ENCODE measurements at regions not wholly inside any gene's neighbourhood (a gene's known extent, or its start where the extent isn't known, plus 50 kb on each side); places are given as distances from the start of the nearest gene placed in this dataset.

DNA sequence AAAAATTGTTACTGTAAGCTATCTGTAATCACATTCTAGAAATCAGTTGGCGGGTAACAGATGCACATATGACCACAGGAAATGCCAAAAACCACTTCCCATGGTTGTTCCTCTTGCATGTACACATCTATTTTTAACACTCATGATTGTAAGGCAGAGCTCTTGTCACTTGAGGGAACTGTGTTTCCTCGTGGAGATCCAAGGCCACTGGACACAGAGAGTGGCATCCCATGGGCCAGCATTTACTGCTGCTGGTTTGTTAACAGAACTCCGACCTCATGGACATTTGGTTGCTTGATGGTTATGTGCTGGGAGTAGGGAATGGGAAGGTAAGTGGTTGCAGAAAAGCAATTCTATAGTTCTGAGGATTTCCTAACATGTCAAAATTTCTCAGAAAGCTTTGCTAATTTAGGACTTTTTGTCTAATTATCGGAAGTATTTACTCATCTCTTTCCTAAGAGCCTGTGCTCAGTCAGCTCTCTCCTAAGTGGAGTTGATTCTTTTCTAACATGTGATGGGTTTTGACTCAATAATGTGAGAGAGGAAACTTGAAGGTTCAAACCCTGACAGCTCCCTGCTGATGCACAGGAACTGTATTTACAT is 202.0 kb upstream of the NR3C1 start:
- H3K36me3 ChIP-seq (replicated peaks in 1 of 2; ENCODE audit: control insufficient read depth in 1 of 2, insufficient read depth in 2 of 2, low read length in 2 of 2): no peaks in the 10 kb centered on the region
- H4K20me1 ChIP-seq (ENCODE audit: insufficient read depth, low read length): no peaks in the 10 kb centered on the region
- no peak overlapping the region for H3K4me3 ChIP-seq (replicated peaks in 1 of 3; ENCODE audit: insufficient read depth in 1 of 3, low read depth in 2 of 3, low read length in 3 of 3)
- ATAC-seq (no peak), FAIRE-seq (no peak), DNase-seq (ENCODE audit: low spot score) (no peak)
- no peak overlapping the region for H2AFZ ChIP-seq (ENCODE audit: low read length)
- no peak overlapping the region for H3K27ac ChIP-seq (ENCODE audit: extremely low read length, insufficient read depth, low read length)
- no peak overlapping the region for H3K4me2 ChIP-seq (ENCODE audit: low read depth, low read length)
- no peaks in the 10 kb centered on the region for H3K9me3 ChIP-seq (ENCODE audit: low read length)
- ChIA-PET POLR2A (interaction anchor here (1.0 kb wide), 1 partner anchor 51 kb away, joined by 3 read pairs; no protein-coding TSS in a partner anchor), CTCF (ENCODE audit: low intra/inter-chr PET ratio, low total read pairs) (no interaction called here)
- no peaks in the 10 kb centered on the region for H3K79me2 ChIP-seq (ENCODE audit: insufficient read depth, low read length)
- WGBS (ENCODE audit: low lambda C conversion rate): 37% methylated on average over 4 of the region's 4 CpGs
- no TSS peak for BruUV-seq (replicated peaks)
- intact Hi-C loops (cut with micrococcal nuclease; ENCODE audit: unreplicated experiment) (no loop called here), in situ Hi-C loops (cut with HindIII; ENCODE audit: extremely low pct_ligation_motif_present, low pct_unique_long_range_greater_than_20kb) (no loop called here)
- TF ChIP-seq ZSCAN9 (CRISPR knock-in tag; IDR thresholded peaks at IDR 0.05; ENCODE audit: borderline replicate concordance) (no peak), ZNF660 (CRISPR knock-in tag; IDR thresholded peaks at IDR 0.05; ENCODE audit: borderline replicate concordance, low read depth) (no peak), MAFF (IDR thresholded peaks at IDR 0.05; ENCODE audit: low read depth, low read length) (no peak), ZNF256 (CRISPR knock-in tag; conservative IDR thresholded peaks at IDR 0.05) (no peak), KAT2B (IDR thresholded peaks at IDR 0.05; ENCODE audit: borderline replicate concordance, low read depth, low read length) (no peak), ZNF589 (CRISPR knock-in tag; conservative IDR thresholded peaks at IDR 0.05) (no peak), FOXJ3 (CRISPR knock-in tag; IDR thresholded peaks at IDR 0.05; ENCODE audit: borderline replicate concordance) (no peak), ISL2 (CRISPR knock-in tag; IDR thresholded peaks at IDR 0.05) (no peak), ZNF75D (CRISPR knock-in tag; IDR thresholded peaks at IDR 0.05; ENCODE audit: borderline replicate concordance) (no peak), ZBTB7A (CRISPR knock-in tag; IDR thresholded peaks at IDR 0.05) (no peak), TFDP2 (CRISPR knock-in tag; IDR thresholded peaks at IDR 0.05) (no peak), ARNT2 (CRISPR knock-in tag; IDR thresholded peaks at IDR 0.05; ENCODE audit: low read depth) (no peak), ZNF317 (CRISPR knock-in tag; IDR thresholded peaks at IDR 0.05) (no peak), TBL1XR1 (IDR thresholded peaks at IDR 0.05; ENCODE audit: borderline replicate concordance, low read length, partially characterized antibody) (no peak), SMARCC2 (IDR thresholded peaks at IDR 0.05) (no peak)
- TF ChIP-seq, protein P1, sequence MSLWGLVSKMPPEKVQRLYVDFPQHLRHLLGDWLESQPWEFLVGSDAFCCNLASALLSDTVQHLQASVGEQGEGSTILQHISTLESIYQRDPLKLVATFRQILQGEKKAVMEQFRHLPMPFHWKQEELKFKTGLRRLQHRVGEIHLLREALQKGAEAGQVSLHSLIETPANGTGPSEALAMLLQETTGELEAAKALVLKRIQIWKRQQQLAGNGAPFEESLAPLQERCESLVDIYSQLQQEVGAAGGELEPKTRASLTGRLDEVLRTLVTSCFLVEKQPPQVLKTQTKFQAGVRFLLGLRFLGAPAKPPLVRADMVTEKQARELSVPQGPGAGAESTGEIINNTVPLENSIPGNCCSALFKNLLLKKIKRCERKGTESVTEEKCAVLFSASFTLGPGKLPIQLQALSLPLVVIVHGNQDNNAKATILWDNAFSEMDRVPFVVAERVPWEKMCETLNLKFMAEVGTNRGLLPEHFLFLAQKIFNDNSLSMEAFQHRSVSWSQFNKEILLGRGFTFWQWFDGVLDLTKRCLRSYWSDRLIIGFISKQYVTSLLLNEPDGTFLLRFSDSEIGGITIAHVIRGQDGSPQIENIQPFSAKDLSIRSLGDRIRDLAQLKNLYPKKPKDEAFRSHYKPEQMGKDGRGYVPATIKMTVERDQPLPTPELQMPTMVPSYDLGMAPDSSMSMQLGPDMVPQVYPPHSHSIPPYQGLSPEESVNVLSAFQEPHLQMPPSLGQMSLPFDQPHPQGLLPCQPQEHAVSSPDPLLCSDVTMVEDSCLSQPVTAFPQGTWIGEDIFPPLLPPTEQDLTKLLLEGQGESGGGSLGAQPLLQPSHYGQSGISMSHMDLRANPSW (CRISPR knock-in tag; IDR thresholded peaks at IDR 0.05; ENCODE audit: borderline replicate concordance): no peak
- TF ChIP-seq, protein P2, sequence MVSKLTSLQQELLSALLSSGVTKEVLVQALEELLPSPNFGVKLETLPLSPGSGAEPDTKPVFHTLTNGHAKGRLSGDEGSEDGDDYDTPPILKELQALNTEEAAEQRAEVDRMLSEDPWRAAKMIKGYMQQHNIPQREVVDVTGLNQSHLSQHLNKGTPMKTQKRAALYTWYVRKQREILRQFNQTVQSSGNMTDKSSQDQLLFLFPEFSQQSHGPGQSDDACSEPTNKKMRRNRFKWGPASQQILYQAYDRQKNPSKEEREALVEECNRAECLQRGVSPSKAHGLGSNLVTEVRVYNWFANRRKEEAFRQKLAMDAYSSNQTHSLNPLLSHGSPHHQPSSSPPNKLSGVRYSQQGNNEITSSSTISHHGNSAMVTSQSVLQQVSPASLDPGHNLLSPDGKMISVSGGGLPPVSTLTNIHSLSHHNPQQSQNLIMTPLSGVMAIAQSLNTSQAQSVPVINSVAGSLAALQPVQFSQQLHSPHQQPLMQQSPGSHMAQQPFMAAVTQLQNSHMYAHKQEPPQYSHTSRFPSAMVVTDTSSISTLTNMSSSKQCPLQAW (CRISPR knock-in tag; IDR thresholded peaks at IDR 0.05): no peak
- TF ChIP-seq, protein P3, sequence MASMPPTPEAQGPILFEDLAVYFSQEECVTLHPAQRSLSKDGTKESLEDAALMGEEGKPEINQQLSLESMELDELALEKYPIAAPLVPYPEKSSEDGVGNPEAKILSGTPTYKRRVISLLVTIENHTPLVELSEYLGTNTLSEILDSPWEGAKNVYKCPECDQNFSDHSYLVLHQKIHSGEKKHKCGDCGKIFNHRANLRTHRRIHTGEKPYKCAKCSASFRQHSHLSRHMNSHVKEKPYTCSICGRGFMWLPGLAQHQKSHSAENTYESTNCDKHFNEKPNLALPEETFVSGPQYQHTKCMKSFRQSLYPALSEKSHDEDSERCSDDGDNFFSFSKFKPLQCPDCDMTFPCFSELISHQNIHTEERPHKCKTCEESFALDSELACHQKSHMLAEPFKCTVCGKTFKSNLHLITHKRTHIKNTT (CRISPR knock-in tag; IDR thresholded peaks at IDR 0.05): no peak
- no peak overlapping the region for H3K9ac ChIP-seq (ENCODE audit: insufficient read depth, low read depth, low read length)
- H3K27me3 ChIP-seq (ENCODE audit: control insufficient read depth in 1 of 2, insufficient read depth in 2 of 2, low read length in 2 of 2): no peaks in the 10 kb centered on the region
- H3K4me1 ChIP-seq (ENCODE audit: insufficient read depth, low read length): peaks cover 30% of the 10 kb centered on the region

Measured in HepG2 (cell line).